Common myeloid progenitor, CD34-positive (primary cell): ENCODE measurements at regions not wholly inside any gene's neighbourhood (a gene's known extent, or its start where the extent isn't known, plus 50 kb on each side); places are given as distances from the start of the nearest gene placed in this dataset.
"Not testable (repeated sequence)": the region's sequence is repeated elsewhere in the genome, so short reads cannot be mapped to it uniquely, and the experiment has no call there.

Experiments
- CTCF ChIA-PET: fragments of 350-600 bp; sonication (Branson Sonifier 250); formaldehyde crosslinking; loops from one replicate; lab custom pipeline; 2021; ENCODE audit warnings: antibody characterized with exemption; lab: Charles Lee
- POLR2A ChIA-PET: fragments of 350-600 bp; sonication (Branson Sonifier 250); formaldehyde crosslinking; loops from one replicate; lab custom pipeline; 2021; ENCODE audit warnings: antibody characterized with exemption; lab: Charles Lee
- DNase-seq, 3 donors: peaks; one replicate each; pipeline versions ENCODE4 v3.0.0 to v3.0.0-alpha.2; 2013
- H3K27ac ChIP-seq, 2 experiments: 1 replicate in 1 of 2; 2 replicates in 1 of 2; pipeline ENCODE4 v1.7.0; 2013; ENCODE audit warnings: inconsistent platforms in 2 of 2, low read length in 2 of 2, mild to moderate bottlenecking in 2 of 2, low read depth in 1 of 2, moderate library complexity in 1 of 2; ENCODE audit not compliant: severe bottlenecking in 2 of 2, insufficient read depth in 1 of 2, poor library complexity in 1 of 2
- H3K27me3 ChIP-seq, 5 experiments: replicated peaks in 2 of 5; 1 replicate in 3 of 5; 2 replicates in 2 of 5; pipeline versions ENCODE4 v1.6.1 to v1.7.0; 2013; ENCODE audit warnings: low read length in 4 of 5, mild to moderate bottlenecking in 2 of 5, moderate library complexity in 2 of 5, inconsistent platforms in 1 of 5; ENCODE audit not compliant: insufficient read depth in 5 of 5, control insufficient read depth in 4 of 5
- H3K36me3 ChIP-seq, 4 experiments: 1 replicate in 2 of 4; 2 replicates in 2 of 4; pipeline versions ENCODE4 v1.6.1 to v1.7.0; 2013; ENCODE audit warnings: low read length in 3 of 4, control low read depth in 1 of 4, mild to moderate bottlenecking in 1 of 4; ENCODE audit not compliant: control insufficient read depth in 4 of 4, insufficient read depth in 4 of 4
- H3K4me1 ChIP-seq, 4 experiments: 1 replicate in 3 of 4; 2 replicates in 1 of 4; pipeline versions ENCODE4 v1.6.1 to v1.7.1; 2013; ENCODE audit warnings: low read length in 3 of 4, mild to moderate bottlenecking in 3 of 4, control low read depth in 1 of 4, inconsistent platforms in 1 of 4, moderate library complexity in 1 of 4; ENCODE audit not compliant: control insufficient read depth in 4 of 4, insufficient read depth in 4 of 4; ENCODE audit errors: control extremely low read depth in 1 of 4
- H3K4me3 ChIP-seq, 7 experiments: 1 replicate in 4 of 7; 2 replicates in 3 of 7; pipeline versions ENCODE4 v1.5.1 to v1.7.0; 2013; ENCODE audit warnings: mild to moderate bottlenecking in 7 of 7, low read length in 6 of 7, moderate library complexity in 6 of 7, inconsistent platforms in 2 of 7, low read depth in 2 of 7, control low read depth in 1 of 7; ENCODE audit not compliant: insufficient read depth in 4 of 7, control insufficient read depth in 1 of 7; ENCODE audit errors: extremely low read depth in 1 of 7
- H3K9me3 ChIP-seq, 5 experiments: 1 replicate in 4 of 5; 2 replicates in 1 of 5; pipeline versions ENCODE4 v1.6.1 to v1.7.1; 2013; ENCODE audit warnings: low read length in 4 of 5, mild to moderate bottlenecking in 2 of 5, inconsistent platforms in 1 of 5, low read depth in 1 of 5, moderate library complexity in 1 of 5; ENCODE audit not compliant: control insufficient read depth in 4 of 5, insufficient read depth in 2 of 5; ENCODE audit errors: control extremely low read depth in 1 of 5
- WGBS: methylation state at CpG from one replicate; pipeline ENCODE4 v1.1.5; 2013; ENCODE audit not compliant: insufficient coverage; 5-methylcytosine and 5-hydroxymethylcytosine counted together

- CTCF ChIA-PET = no interaction called here
- no peaks in the 10 kb centered on the region for H3K27me3 ChIP-seq
- POLR2A ChIA-PET = no interaction called here
- no peaks in the 10 kb centered on the region for H3K9me3 ChIP-seq
- no peak for DNase-seq
- no peak overlapping the region for H3K4me3 ChIP-seq
- no peaks in the 10 kb centered on the region for H3K4me1 ChIP-seq
- no peaks in the 10 kb centered on the region for H3K36me3 ChIP-seq
- WGBS = no CpG with 5 or more reads among the region's 5 CpGs
- H3K27ac ChIP-seq = no peak overlapping the region
Observed at GRCh38 chr13:93037780-93038179, 188.8 kb upstream of the GPC6 start.

- ChIA-PET POLR2A (no interaction called here), CTCF (no interaction called here)
- no peak overlapping the region for H3K4me3 ChIP-seq
- H3K27me3 ChIP-seq = no peaks in the 10 kb centered on the region
- no peaks in the 10 kb centered on the region for H3K36me3 ChIP-seq
- no peaks in the 10 kb centered on the region for H3K4me1 ChIP-seq
- no peak for DNase-seq
- no peaks in the 10 kb centered on the region for H3K9me3 ChIP-seq
- no peak overlapping the region for H3K27ac ChIP-seq
- 91% methylated on average over 1 of the region's 3 CpGs for WGBS
Observed at GRCh38 chr13:93038187-93038586, 188.4 kb upstream of the GPC6 start.

DNA sequence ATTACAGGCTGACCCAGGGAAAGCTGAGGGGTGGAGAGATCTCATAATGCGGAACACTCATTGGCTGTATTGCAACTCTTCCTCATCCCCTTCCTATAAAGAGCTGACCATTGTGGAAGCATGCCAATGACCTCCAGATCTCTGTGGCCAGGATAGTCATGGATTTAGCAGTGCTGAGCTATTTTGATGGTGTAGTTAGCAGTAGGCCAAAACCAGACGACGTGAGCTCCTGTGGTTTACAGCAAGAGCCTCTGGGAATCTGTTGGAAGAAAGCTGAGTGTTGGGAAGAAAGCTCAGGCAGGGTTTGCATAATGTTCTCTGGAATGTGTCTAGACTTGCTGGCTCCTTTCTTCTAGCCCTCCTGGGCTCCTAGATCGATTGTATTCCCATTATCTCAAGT lies 187.5 kb upstream of the GPC6 start:
- no peak overlapping the region for H3K27ac ChIP-seq
- no peaks in the 10 kb centered on the region for H3K27me3 ChIP-seq
- no peaks in the 10 kb centered on the region for H3K36me3 ChIP-seq
- no peaks in the 10 kb centered on the region for H3K9me3 ChIP-seq
- WGBS = 100% methylated on average over 2 of the region's 4 CpGs
- POLR2A ChIA-PET = no interaction called here
- H3K4me3 ChIP-seq = no peak overlapping the region
- DNase-seq = no peak
- H3K4me1 ChIP-seq = no peaks in the 10 kb centered on the region
- CTCF ChIA-PET = no interaction called here

GRCh38 chr13:93041566-93041965 lies 185.0 kb upstream of the GPC6 start:
- H3K4me3 ChIP-seq, H3K27me3 ChIP-seq, POLR2A ChIA-PET, H3K27ac ChIP-seq, H3K9me3 ChIP-seq, CTCF ChIA-PET, DNase-seq, H3K4me1 ChIP-seq, H3K36me3 ChIP-seq: not testable (repeated sequence)
- 94% methylated on average over 4 of the region's 4 CpGs for WGBS

- DNase-seq = no peak
- Histone ChIP-seq H3K4me1 (no peaks in the 10 kb centered on the region), H3K4me3 (no peak overlapping the region), H3K9me3 (no peaks in the 10 kb centered on the region), H3K27ac (no peak overlapping the region), H3K36me3 (no peaks in the 10 kb centered on the region), H3K27me3 (no peaks in the 10 kb centered on the region)
- 100% methylated on average over 1 of the region's 1 CpG for WGBS
- POLR2A ChIA-PET = no interaction called here
- CTCF ChIA-PET = no interaction called here
Observed at GRCh38 chr13:93045836-93046235, 180.8 kb upstream of the GPC6 start.

- Histone ChIP-seq H3K4me1 (no peaks in the 10 kb centered on the region), H3K27me3 (no peaks in the 10 kb centered on the region), H3K36me3 (no peaks in the 10 kb centered on the region), H3K27ac (no peak overlapping the region), H3K4me3 (no peak overlapping the region), H3K9me3 (no peaks in the 10 kb centered on the region)
- DNase-seq = no peak
- CTCF ChIA-PET = no interaction called here
- POLR2A ChIA-PET = no interaction called here
- 100% methylated on average over 2 of the region's 2 CpGs for WGBS
Observed at GRCh38 chr13:93055233-93055632, 171.4 kb upstream of the GPC6 start.

GRCh38 chr13:93058301-93058700 lies 168.3 kb upstream of the GPC6 start:
- no peak for DNase-seq
- no peaks in the 10 kb centered on the region for H3K9me3 ChIP-seq
- CTCF ChIA-PET = no interaction called here
- H3K36me3 ChIP-seq = no peaks in the 10 kb centered on the region
- H3K4me1 ChIP-seq = no peaks in the 10 kb centered on the region
- H3K27ac ChIP-seq = no peak overlapping the region
- H3K27me3 ChIP-seq = no peaks in the 10 kb centered on the region
- POLR2A ChIA-PET = no interaction called here
- no peak overlapping the region for H3K4me3 ChIP-seq
- no CpG with 5 or more reads among the region's 1 CpG for WGBS
